K562 (cell line): ENCODE measurements at regions not wholly inside any gene's neighbourhood (a gene's known extent, or its start where the extent isn't known, plus 50 kb on each side); places are given as distances from the start of the nearest gene placed in this dataset.
A peak's percentile ranks its signal among the peaks of the same experiment; 100 is the strongest.

ENCODE experiments used
- ATAC-seq: fragments of 200-7000 bp; cut with Tn5 transposase; 3 replicates; pipeline ENCODE4 v1.9.1; 2020; ENCODE audit warnings: moderate library complexity
- BruUV-seq: library from RNA; stranded (reverse); fragments of 400-500 nt; replicated peaks from 2 replicates; lab custom pipeline; 2021; lab: Mats Ljungman, UMichigan
- CTCF ChIA-PET: fragments of 300-600 bp; formaldehyde crosslinking; extraction: SDS; loops from one replicate; lab custom pipeline; 2021; ENCODE audit warnings: low intra/inter-chr PET ratio; lab: Yijun Ruan, JAX
- POLR2A ChIA-PET: fragments of 300-600, 350-650 bp; sonication (Branson Sonifier 250); formaldehyde crosslinking; extraction: SDS; loops from one replicate; lab custom pipeline; 2021; ENCODE audit warnings: antibody characterized with exemption, inconsistent platforms; lab: Yijun Ruan, JAX
- DNase-seq, 4 experiments: peaks; one replicate each; pipeline versions ENCODE4 v3.0.0 to v3.0.0-alpha.2; 2011 to 2018; ENCODE audit warnings: low spot score in 3 of 4, mixed read lengths in 3 of 4; ENCODE audit errors: extremely low read depth in 1 of 4
- FAIRE-seq: peaks from 2 replicates; lab custom pipeline; 2011; peaks lifted over from hg19 to GRCh38; lab: Jason Lieb, UNC
- H2AFZ ChIP-seq: 2 replicates; pipeline ENCODE4 v1.6.0; 2011; ENCODE audit warnings: low read depth, low read length, control low read depth, inconsistent platforms
- H3K27ac ChIP-seq: fragments of 200-600 bp; 3 replicates; pipeline ENCODE4 v1.8.0; 2011; ENCODE audit warnings: low read depth, mild to moderate bottlenecking, control low read depth, inconsistent platforms, low read length, moderate library complexity, mixed read lengths; ENCODE audit errors: extremely low read depth
- H3K27me3 ChIP-seq, 2 experiments: fragments of 300-600 bp in 1 of 2; 2 replicates in 1 of 2; 3 replicates in 1 of 2; pipeline versions ENCODE4 v1.6.0 to v1.8.0; 2011; ENCODE audit warnings: inconsistent platforms in 2 of 2, low read length in 2 of 2, mild to moderate bottlenecking in 1 of 2, mixed read lengths in 1 of 2, moderate library complexity in 1 of 2; ENCODE audit not compliant: control insufficient read depth in 2 of 2, insufficient read depth in 2 of 2
- H3K36me3 ChIP-seq: fragments of 300-600 bp; 3 replicates; pipeline ENCODE4 v1.8.0; 2011; ENCODE audit warnings: mild to moderate bottlenecking, low read length, inconsistent platforms; ENCODE audit not compliant: control insufficient read depth, insufficient read depth
- H3K4me1 ChIP-seq, 2 experiments: fragments of 200-600 bp in 1 of 2; replicated peaks in 1 of 2; 2 replicates in 1 of 2; 3 replicates in 1 of 2; pipeline versions ENCODE4 v1.5.1 to v1.8.0; 2011; ENCODE audit warnings: inconsistent platforms in 2 of 2, low read length in 2 of 2, mild to moderate bottlenecking in 1 of 2, mixed read lengths in 1 of 2, moderate library complexity in 1 of 2; ENCODE audit not compliant: control insufficient read depth in 2 of 2, insufficient read depth in 2 of 2
- H3K4me2 ChIP-seq: 2 replicates; pipeline ENCODE4 v1.6.1; 2011; ENCODE audit warnings: low read length, control low read depth, inconsistent platforms, mixed read lengths; ENCODE audit not compliant: insufficient read depth
- H3K4me3 ChIP-seq: fragments of 200-600 bp; sonication (generic), shearing (Covaris generic); 2 replicates; pipeline ENCODE4 v1.5.1; 2016; ENCODE audit warnings: control low read depth, inconsistent platforms
- H3K79me2 ChIP-seq: fragments of 200-600 bp; 3 replicates; pipeline ENCODE4 v1.8.0; 2011; ENCODE audit warnings: low read length, inconsistent platforms; ENCODE audit not compliant: control insufficient read depth, insufficient read depth
- H3K9ac ChIP-seq, 2 experiments: 2 replicates each; pipeline versions ENCODE4 v1.6.0 to v1.6.1; 2011; ENCODE audit warnings: low read depth in 2 of 2, low read length in 2 of 2, control low read depth in 1 of 2, inconsistent platforms in 1 of 2, mild to moderate bottlenecking in 1 of 2, mixed read lengths in 1 of 2; ENCODE audit not compliant: insufficient read depth in 1 of 2
- H3K9me1 ChIP-seq: one replicate; pipeline ENCODE4 v1.6.0; 2011; ENCODE audit warnings: inconsistent platforms, mild to moderate bottlenecking, low read length, moderate library complexity; ENCODE audit not compliant: control insufficient read depth, insufficient read depth
- H3K9me3 ChIP-seq: replicated peaks from 2 replicates; pipeline ENCODE4 v1.5.1; 2011; ENCODE audit warnings: low read depth, low read length, inconsistent platforms; ENCODE audit not compliant: control insufficient read depth, insufficient read depth
- H4K20me1 ChIP-seq: replicated peaks from 2 replicates; pipeline ENCODE4 v1.6.1; 2011; ENCODE audit warnings: low read length, inconsistent platforms, mixed read lengths; ENCODE audit not compliant: control insufficient read depth, insufficient read depth
- ATF2 ChIP-seq: sonication (generic); formaldehyde crosslinking; IDR thresholded peaks from 2 replicates; pipeline ENCODE4 v1.8.1; 2022; ENCODE audit warnings: missing genetic modification reagents
- ATF3 ChIP-seq, 2 experiments: fragments of 450-650 bp in 1 of 2; sonication (generic) in 1 of 2; formaldehyde crosslinking in 1 of 2; IDR thresholded peaks in 1 of 2; conservative IDR thresholded peaks in 1 of 2; 2 replicates each; pipeline versions ENCODE4 v1.6.1 to v1.8.1; 2016 to 2023; ENCODE audit warnings: mild to moderate bottlenecking in 2 of 2, moderate library complexity in 2 of 2, inconsistent platforms in 1 of 2, missing genetic modification reagents in 1 of 2
- E2F5 ChIP-seq: sonication (generic); formaldehyde crosslinking; IDR thresholded peaks from 2 replicates; pipeline ENCODE4 v1.8.0; 2022; ENCODE audit warnings: mild to moderate bottlenecking, missing genetic modification reagents
- ESRRB ChIP-seq: fragments of 250-450 bp; sonication (Bioruptor Pico); IDR thresholded peaks from 2 replicates; pipeline ENCODE4 v1.5.0; 2020; ENCODE audit warnings: mild to moderate bottlenecking, moderate library complexity, borderline replicate concordance
- FOXK1 ChIP-seq: sonication (generic); formaldehyde crosslinking; IDR thresholded peaks from 2 replicates; pipeline ENCODE4 v1.8.0; 2022; ENCODE audit warnings: missing genetic modification reagents, mild to moderate bottlenecking, borderline replicate concordance
- FOXM1 ChIP-seq, 2 experiments: fragments of 450-650 bp in 1 of 2; sonication (generic) in 1 of 2; formaldehyde crosslinking in 1 of 2; IDR thresholded peaks; 2 replicates each; pipeline versions ENCODE4 v1.6.1 to v1.9.0; 2017 to 2022; ENCODE audit warnings: low read depth in 2 of 2, mild to moderate bottlenecking in 2 of 2, missing genetic modification reagents in 1 of 2, moderate library complexity in 1 of 2
- GATAD2B ChIP-seq: fragments of 450-650 bp; IDR thresholded peaks from 2 replicates; pipeline ENCODE4 v1.6.1; 2017; ENCODE audit warnings: mild to moderate bottlenecking, borderline replicate concordance
- HCFC1 ChIP-seq: IDR thresholded peaks from 2 replicates; pipeline ENCODE4 v1.6.1; 2012; ENCODE audit warnings: low read depth, low read length, improper control_type of control experiment
- JUNB ChIP-seq: fragments of 450-650 bp; formaldehyde crosslinking; conservative IDR thresholded peaks from 2 replicates; pipeline ENCODE4 v1.4.0; 2020; ENCODE audit warnings: mild to moderate bottlenecking
- MEIS2 ChIP-seq: fragments of 450-650 bp; IDR thresholded peaks from 2 replicates; pipeline ENCODE4 v1.6.1; 2014; ENCODE audit warnings: mild to moderate bottlenecking; ENCODE audit not compliant: partially characterized antibody
- RBBP5 ChIP-seq: fragments of 200-600 bp; sonication (generic); IDR thresholded peaks from 2 replicates; pipeline ENCODE4 v1.6.1; 2012; ENCODE audit warnings: borderline replicate concordance, mild to moderate bottlenecking, low read length, control low read depth, inconsistent platforms; ENCODE audit not compliant: insufficient read depth, poor library complexity, severe bottlenecking
- ZBED1 ChIP-seq: IDR thresholded peaks from 2 replicates; pipeline ENCODE4 v1.6.1; 2014
- WGBS: fragments of 100-300 bp; shearing (Covaris generic); methylation state at CpG from one replicate; pipeline ENCODE4 v1.1.6; 2016; ENCODE audit warnings: low coverage, mixed read lengths; ENCODE audit not compliant: insufficient coverage; ENCODE audit errors: missing lambda C conversion rate; 5-methylcytosine and 5-hydroxymethylcytosine counted together
- in situ Hi-C: fragments of 300-500 bp; cut with MboI; formaldehyde crosslinking; loops from 4 replicates; pipeline ENCODE4 v1.15.0; 2018; ENCODE audit warnings: inconsistent platforms, mixed read lengths
- intact Hi-C: fragments of 100-400 bp; cut with micrococcal nuclease; formaldehyde crosslinking; loops from 2 replicates; pipeline ENCODE4 v1.14.2; 2022
- TF ChIP-seq, protein P1 (sequence below): sonication (generic); formaldehyde crosslinking; IDR thresholded peaks from 2 replicates; pipeline ENCODE4 v1.9.0; 2022; ENCODE audit warnings: mild to moderate bottlenecking, missing genetic modification reagents
- TF ChIP-seq, protein P2 (sequence below), 2 experiments: fragments of 450-650 bp; IDR thresholded peaks; 2 replicates each; pipeline ENCODE4 v1.6.1; 2016

GRCh38 chr6:15110726-15111354 lies 135.0 kb upstream of the JARID2 start:
- FAIRE-seq (no peak), ATAC-seq (no peak), DNase-seq (no peak)
- Histone ChIP-seq H3K4me1 (peaks cover 8 to 25% of the 10 kb centered on the region in 2 experiments), H3K9me1 (peaks cover 2% of the 10 kb centered on the region), H2AFZ (no peak overlapping the region), H3K4me2 (no peak overlapping the region), H3K79me2 (no peaks in the 10 kb centered on the region), H3K9ac (no peak overlapping the region), H3K9me3 (no peaks in the 10 kb centered on the region), H3K27me3 (no peaks in the 10 kb centered on the region), H3K36me3 (no peaks in the 10 kb centered on the region), H3K27ac (no peak overlapping the region), H4K20me1 (no peaks in the 10 kb centered on the region), H3K4me3 (no peak overlapping the region)
- 56% methylated on average over 1 of the region's 1 CpG for WGBS
- no TSS peak for BruUV-seq
- POLR2A ChIA-PET: interaction anchor here (0.6 kb wide), 2 partner anchors 154 to 1074 kb away, joined by 3 read pairs; no protein-coding TSS in a partner anchor
- intact Hi-C loops (no loop called here), in situ Hi-C loops (no loop called here)
- CTCF ChIA-PET: no interaction called here
- TF ChIP-seq, protein P1, sequence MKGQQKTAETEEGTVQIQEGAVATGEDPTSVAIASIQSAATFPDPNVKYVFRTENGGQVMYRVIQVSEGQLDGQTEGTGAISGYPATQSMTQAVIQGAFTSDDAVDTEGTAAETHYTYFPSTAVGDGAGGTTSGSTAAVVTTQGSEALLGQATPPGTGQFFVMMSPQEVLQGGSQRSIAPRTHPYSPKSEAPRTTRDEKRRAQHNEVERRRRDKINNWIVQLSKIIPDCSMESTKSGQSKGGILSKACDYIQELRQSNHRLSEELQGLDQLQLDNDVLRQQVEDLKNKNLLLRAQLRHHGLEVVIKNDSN (CRISPR knock-in tag): no peak
- no peak for TF ChIP-seq GATAD2B
- no peak for TF ChIP-seq FOXK1 (CRISPR knock-in tag)
- no peak for TF ChIP-seq E2F5 (CRISPR knock-in tag)
- TF ChIP-seq ATF3 (IDR thresholded peaks at IDR 0.05): peak; percentile 85
- no peak for TF ChIP-seq ATF3 (CRISPR knock-in tag; conservative IDR thresholded peaks at IDR 0.05)
- no peak for TF ChIP-seq FOXM1 (IDR thresholded peaks at IDR 0.05; ENCODE audit: low read depth)
- TF ChIP-seq FOXM1 (CRISPR knock-in tag; IDR thresholded peaks at IDR 0.05; ENCODE audit: low read depth): no peak
- TF ChIP-seq ZBED1: no peak
- TF ChIP-seq MEIS2: no peak
- no peak for TF ChIP-seq RBBP5
- TF ChIP-seq ESRRB: no peak
- no peak for TF ChIP-seq HCFC1
- TF ChIP-seq, protein P2, sequence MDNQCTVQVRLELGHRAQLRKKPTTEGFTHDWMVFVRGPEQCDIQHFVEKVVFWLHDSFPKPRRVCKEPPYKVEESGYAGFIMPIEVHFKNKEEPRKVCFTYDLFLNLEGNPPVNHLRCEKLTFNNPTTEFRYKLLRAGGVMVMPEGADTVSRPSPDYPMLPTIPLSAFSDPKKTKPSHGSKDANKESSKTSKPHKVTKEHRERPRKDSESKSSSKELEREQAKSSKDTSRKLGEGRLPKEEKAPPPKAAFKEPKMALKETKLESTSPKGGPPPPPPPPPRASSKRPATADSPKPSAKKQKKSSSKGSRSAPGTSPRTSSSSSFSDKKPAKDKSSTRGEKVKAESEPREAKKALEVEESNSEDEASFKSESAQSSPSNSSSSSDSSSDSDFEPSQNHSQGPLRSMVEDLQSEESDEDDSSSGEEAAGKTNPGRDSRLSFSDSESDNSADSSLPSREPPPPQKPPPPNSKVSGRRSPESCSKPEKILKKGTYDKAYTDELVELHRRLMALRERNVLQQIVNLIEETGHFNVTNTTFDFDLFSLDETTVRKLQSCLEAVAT (IDR thresholded peaks at IDR 0.05): no peak
- TF ChIP-seq JUNB (CRISPR knock-in tag): no peak
- TF ChIP-seq ATF2 (CRISPR knock-in tag): no peak
